Brain microvascular endothelial cell (primary cell): ENCODE measurements at regions not wholly inside any gene's neighbourhood (a gene's known extent, or its start where the extent isn't known, plus 50 kb on each side); places are given as distances from the start of the nearest gene placed in this dataset.
"Not testable (repeated sequence)": the region's sequence is repeated elsewhere in the genome, so short reads cannot be mapped to it uniquely, and the experiment has no call there.

Experiments
- DNase-seq: peaks from one replicate; pipeline ENCODE4 v3.0.0-alpha.2; 2020
- H3K27ac ChIP-seq: fragments of 250-450 bp; sonication (Bioruptor Pico); 2 replicates; pipeline ENCODE4 v1.5.1; 2020; ENCODE audit warnings: mild to moderate bottlenecking, moderate library complexity
- H3K27me3 ChIP-seq: fragments of 250-450 bp; sonication (Bioruptor Pico); replicated peaks from 2 replicates; pipeline ENCODE4 v1.5.1; 2020; ENCODE audit warnings: mild to moderate bottlenecking
- H3K36me3 ChIP-seq: fragments of 250-450 bp; sonication (Bioruptor Pico); replicated peaks from 2 replicates; pipeline ENCODE4 v1.5.1; 2020; ENCODE audit warnings: mild to moderate bottlenecking
- H3K4me3 ChIP-seq: 2 replicates; pipeline ENCODE4 v1.5.1; 2011; ENCODE audit warnings: low read depth, mild to moderate bottlenecking, control low read depth, low read length, moderate library complexity
- CTCF ChIP-seq: IDR thresholded peaks from 2 replicates; pipeline ENCODE4 v1.5.1; 2011; ENCODE audit warnings: low read depth, mild to moderate bottlenecking, moderate library complexity, low read length, control low read depth, inconsistent platforms; ENCODE audit errors: missing control alignments
- in situ Hi-C: cut with HindIII; loops from 2 replicates; pipeline ENCODE4 v1.10.0; 2017; ENCODE audit warnings: low sequenced_read_pairs, low pct_ligation_motif_present

GRCh38 chr6:115194981-115195638 lies 852.3 kb upstream of the HS3ST5 start:
- no peaks in the 10 kb centered on the region for H3K36me3 ChIP-seq
- H3K4me3 ChIP-seq: no peak overlapping the region
- in situ Hi-C loops: no loop called here
- H3K27me3 ChIP-seq: no peaks in the 10 kb centered on the region
- H3K27ac ChIP-seq: no peak overlapping the region
- no peak for TF ChIP-seq CTCF
- no peak for DNase-seq

GRCh38 chr6:115191989-115192388 lies 849.2 kb upstream of the HS3ST5 start:
- Histone ChIP-seq H3K4me3 (no peak overlapping the region), H3K27ac (no peak overlapping the region), H3K36me3 (no peaks in the 10 kb centered on the region), H3K27me3 (no peaks in the 10 kb centered on the region)
- DNase-seq: no peak
- in situ Hi-C loops: no loop called here
- TF ChIP-seq CTCF: no peak

DNA sequence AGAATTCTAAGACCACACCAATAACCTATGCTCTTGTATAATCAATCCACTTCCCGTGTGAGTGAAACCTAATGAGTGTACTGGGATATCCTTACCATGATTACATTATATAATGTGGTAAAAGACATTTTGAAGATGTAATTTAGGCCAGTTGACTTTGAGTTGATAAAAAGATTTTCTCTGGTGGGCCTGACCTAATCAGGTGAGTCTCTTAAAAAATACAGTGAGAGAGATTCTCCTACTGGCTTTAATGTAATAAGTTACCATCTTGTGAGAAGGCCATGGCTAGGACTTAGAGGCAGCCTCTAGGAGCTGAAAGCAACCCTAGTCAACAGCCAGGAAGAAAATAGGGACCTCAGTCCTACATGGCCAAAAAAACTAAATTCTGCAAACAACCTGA lies 847.7 kb upstream of the HS3ST5 start:
- Histone ChIP-seq H3K27ac (no peak overlapping the region), H3K36me3 (no peaks in the 10 kb centered on the region), H3K27me3 (no peaks in the 10 kb centered on the region), H3K4me3 (no peak overlapping the region)
- in situ Hi-C loops: no loop called here
- no peak for DNase-seq
- no peak for TF ChIP-seq CTCF

DNA sequence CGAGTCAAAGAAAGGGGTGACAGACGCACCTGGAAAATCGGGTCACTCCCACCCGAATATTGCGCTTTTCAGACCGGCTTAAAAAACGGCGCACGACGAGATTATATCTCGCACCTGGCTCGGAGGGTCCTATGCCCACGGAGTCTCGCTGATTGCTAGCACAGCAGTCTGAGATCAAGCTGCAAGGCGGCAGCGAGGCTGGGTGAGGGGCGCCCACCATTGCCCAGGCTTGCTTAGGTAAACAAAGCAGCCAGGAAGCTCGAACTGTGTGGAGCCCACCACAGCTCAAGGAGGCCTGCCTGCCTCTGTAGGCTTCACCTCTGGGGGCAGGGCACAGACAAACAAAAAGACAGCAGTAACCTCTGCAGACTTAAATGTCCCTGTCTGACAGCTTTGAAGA lies 832.6 kb upstream of the HS3ST5 start:
- in situ Hi-C loops, H3K4me3 ChIP-seq, H3K36me3 ChIP-seq, H3K27ac ChIP-seq, DNase-seq, H3K27me3 ChIP-seq: not testable (repeated sequence)

GRCh38 chr6:115165912-115166311 lies 823.1 kb upstream of the HS3ST5 start:
- in situ Hi-C loops, H3K36me3 ChIP-seq, H3K4me3 ChIP-seq, H3K27ac ChIP-seq, H3K27me3 ChIP-seq, DNase-seq: not testable (repeated sequence)

GRCh38 chr6:115159733-115160132 lies 816.9 kb upstream of the HS3ST5 start:
- in situ Hi-C loops: no loop called here
- no peak for TF ChIP-seq CTCF
- no peak overlapping the region for H3K4me3 ChIP-seq
- H3K36me3 ChIP-seq: no peaks in the 10 kb centered on the region
- H3K27ac ChIP-seq: no peak overlapping the region
- no peaks in the 10 kb centered on the region for H3K27me3 ChIP-seq
- DNase-seq: no peak

DNA sequence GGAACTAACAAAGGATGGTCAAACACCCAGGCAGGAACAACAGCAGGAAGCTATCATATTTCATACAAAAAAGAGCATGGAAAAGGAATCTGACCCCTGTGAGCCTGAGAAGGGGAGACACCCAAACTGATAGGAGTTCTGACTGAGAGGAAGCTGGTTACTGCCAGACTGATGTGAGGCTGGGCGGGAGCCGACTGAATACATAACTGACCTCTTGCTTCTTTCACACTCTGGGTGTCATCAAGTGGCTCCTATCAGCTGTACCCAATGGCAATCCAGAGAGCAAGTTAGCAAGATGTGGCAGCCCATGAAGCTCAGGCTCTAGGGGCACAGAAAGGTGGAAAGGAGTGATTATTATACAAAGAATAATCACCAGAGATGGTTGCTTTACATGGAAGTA lies 795.1 kb upstream of the HS3ST5 start:
- H3K4me3 ChIP-seq: no peak overlapping the region
- TF ChIP-seq CTCF: no peak
- no peak overlapping the region for H3K27ac ChIP-seq
- no peaks in the 10 kb centered on the region for H3K36me3 ChIP-seq
- in situ Hi-C loops: no loop called here
- no peak for DNase-seq
- H3K27me3 ChIP-seq: no peaks in the 10 kb centered on the region
